Spleen (tissue), 7 donors: ENCODE measurements at regions not wholly inside any gene's neighbourhood (a gene's known extent, or its start where the extent isn't known, plus 50 kb on each side); places are given as distances from the start of the nearest gene placed in this dataset.

Source experiments
- CTCF ChIP-seq, 11 experiments: fragments of 200-600 bp in 7 of 11; fragments of 450-650 bp in 4 of 11; sonication (generic) in 4 of 11; IDR thresholded peaks in 8 of 11; conservative IDR thresholded peaks in 3 of 11; 1 replicate in 7 of 11; 2 replicates in 4 of 11; pipeline versions ENCODE4 v1.4.0 to v1.8.0; 2016 to 2021; ENCODE audit warnings: antibody characterized with exemption in 11 of 11, inconsistent platforms in 4 of 11, mild to moderate bottlenecking in 1 of 11
- POLR2A ChIP-seq, 3 donors: fragments of 450-650 bp; IDR thresholded peaks; one replicate each; pipeline ENCODE4 v1.5.1; 2017; ENCODE audit warnings: antibody characterized with exemption in 3 of 3, mild to moderate bottlenecking in 1 of 3
- POLR2AphosphoS5 ChIP-seq, 3 donors: sonication (generic); formaldehyde crosslinking; IDR thresholded peaks; one replicate each; pipeline ENCODE4 v1.5.1; 2017; ENCODE audit warnings: antibody characterized with exemption in 3 of 3
- donor health status: DM: no; HTN: no; CAD: no; lungs with moderate emphysema.
- donor health status: DM: no; HTN: no; CAD: no.
- donor health status: DM: no; HTN: no; CAD: no.

DNA sequence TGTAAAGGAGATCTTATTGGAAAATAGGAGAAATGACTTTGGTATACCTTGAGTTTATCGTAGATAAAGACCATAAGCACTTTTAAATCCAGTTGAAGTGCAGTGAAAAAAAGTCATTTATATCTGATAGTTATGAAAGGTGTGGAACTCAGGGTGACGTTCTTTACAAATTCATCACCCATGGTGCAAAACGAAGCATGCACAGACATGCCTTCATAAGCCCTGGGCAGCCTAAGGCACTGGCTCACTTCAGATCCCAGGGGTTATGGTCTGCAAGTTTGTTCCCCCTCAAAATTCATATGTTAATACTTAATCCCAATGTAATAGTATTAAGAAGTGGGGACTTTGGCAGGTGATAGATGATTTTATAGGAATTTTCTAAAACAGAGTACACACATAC lies 1216.4 kb upstream of the USP15 start:
- TF ChIP-seq CTCF (IDR thresholded peaks at IDR 0.05 in 8 of 11, conservative IDR thresholded peaks at IDR 0.05 in 3 of 11) = no peak
- no peak for TF ChIP-seq POLR2A (IDR thresholded peaks at IDR 0.05)
- TF ChIP-seq POLR2AphosphoS5 (IDR thresholded peaks at IDR 0.05) = no peak
